Activated naive CD8-positive, alpha-beta T cell treated with anti-CD3 and anti-CD28 coated beads, Interleukin-2, amount 10 ng/mL, durations not matched to agents 7 days and 5 days (primary cell): ENCODE measurements at regions not wholly inside any gene's neighbourhood (a gene's known extent, or its start where the extent isn't known, plus 50 kb on each side); places are given as distances from the start of the nearest gene placed in this dataset. TPM values are rescaled to one million over a fixed set of nuclear protein-coding genes. Genes with fewer than 3 reads are reported as not detected.

Experiments used
- ATAC-seq: fragments of 150-1000 bp; cut with Tn5 transposase; one replicate; pipeline ENCODE4 v1.10.0; 2021; ENCODE audit warnings: low read depth, moderate library complexity
- POLR2A ChIA-PET: fragments of 350-600 bp; sonication (Branson Sonifier 250); formaldehyde crosslinking; loops from one replicate; lab custom pipeline; 2021; ENCODE audit warnings: antibody characterized with exemption; lab: Charles Lee
- DNase-seq: peaks from one replicate; pipeline ENCODE4 v3.0.0; 2021
- H3K27ac Mint-ChIP-seq: one replicate; pipeline ENCODE4 v1.8.0; 2022; ENCODE audit warnings: mild to moderate bottlenecking, mixed read lengths
- H3K27me3 Mint-ChIP-seq: one replicate; pipeline ENCODE4 v1.8.0; 2022; ENCODE audit warnings: mild to moderate bottlenecking, moderate library complexity, mixed read lengths
- H3K36me3 Mint-ChIP-seq: one replicate; pipeline ENCODE4 v1.8.0; 2021; ENCODE audit warnings: mild to moderate bottlenecking, mixed read lengths
- H3K4me1 Mint-ChIP-seq: one replicate; pipeline ENCODE4 v1.8.0; 2021; ENCODE audit warnings: mixed read lengths
- H3K4me3 Mint-ChIP-seq: one replicate; pipeline ENCODE4 v1.8.0; 2022; ENCODE audit warnings: mild to moderate bottlenecking, moderate library complexity, mixed read lengths
- H3K9me3 Mint-ChIP-seq: one replicate; pipeline ENCODE4 v1.8.0; 2021; ENCODE audit warnings: mixed read lengths
- microRNA-seq: library from miRNA; unstranded; fragments of <30 nt; microRNA quantifications from one replicate; pipeline ENCODE4 v1.2.0, GENCODE V29; 2022

DNA sequence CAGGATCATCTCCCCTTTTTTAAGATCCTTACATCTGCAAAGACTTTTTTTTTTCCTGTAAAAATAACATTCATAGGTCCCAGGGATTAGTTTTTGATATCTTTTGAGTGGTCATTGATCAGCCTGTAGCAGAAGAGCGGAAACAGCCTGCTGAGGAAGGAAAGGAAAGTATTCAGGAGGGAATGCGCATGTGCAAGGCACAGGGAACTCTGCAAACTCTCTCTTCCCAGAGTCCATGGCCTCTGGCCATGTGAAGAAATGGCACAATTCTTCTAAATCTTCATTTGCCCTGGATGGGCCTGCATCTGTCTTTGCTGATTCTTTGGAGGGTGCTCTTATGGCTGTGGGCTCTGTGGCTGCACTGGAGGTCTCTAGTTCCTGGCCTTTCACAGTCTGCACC, 60.1 kb upstream of the SKOR2 start:
- Mint-ChIP-seq H3K9me3 (no peaks in the 10 kb centered on the region), H3K27ac (no peak overlapping the region), H3K36me3 (no peaks in the 10 kb centered on the region), H3K4me1 (no peaks in the 10 kb centered on the region), H3K27me3 (peaks cover 7% of the 10 kb centered on the region), H3K4me3 (no peak overlapping the region)
- DNase-seq = no peak
- POLR2A ChIA-PET = no interaction called here
- no peak for ATAC-seq

Small RNA genes lying in the stretch of these regions (microRNA-seq; reads per million reads assigned to microRNA genes)
- gene MIR4527 = not detected
